HepG2 (cell line): ENCODE measurements at regions not wholly inside any gene's neighbourhood (a gene's known extent, or its start where the extent isn't known, plus 50 kb on each side); places are given as distances from the start of the nearest gene placed in this dataset.

Experiments used
- ATAC-seq: fragments of 200-7000 bp; cut with Tn5 transposase; 3 replicates; pipeline ENCODE4 v1.9.1; 2020; ENCODE audit warnings: mild to moderate bottlenecking, moderate library complexity
- BruUV-seq: library from RNA; stranded (reverse); fragments of 400-500 nt; replicated peaks from 2 replicates; lab custom pipeline; 2021; lab: Mats Ljungman, UMichigan
- CTCF ChIA-PET: fragments of 300-600 bp; formaldehyde crosslinking; extraction: SDS; loops from one replicate; lab custom pipeline; 2021; ENCODE audit warnings: low total read pairs, inconsistent platforms, low intra/inter-chr PET ratio; lab: Yijun Ruan, JAX
- POLR2A ChIA-PET: fragments of 350-600 bp; sonication (Branson Sonifier 250); formaldehyde crosslinking; loops from one replicate; lab custom pipeline; 2020; ENCODE audit warnings: antibody characterized with exemption, inconsistent platforms; lab: Yijun Ruan, JAX
- DNase-seq: peaks from one replicate; pipeline ENCODE4 v3.0.0-alpha.2; 2015; ENCODE audit warnings: low spot score
- FAIRE-seq: peaks from 3 replicates; lab custom pipeline; 2011; peaks lifted over from hg19 to GRCh38; lab: Jason Lieb, UNC
- H2AFZ ChIP-seq: one replicate; pipeline ENCODE4 v1.6.1; 2011; ENCODE audit warnings: low read length, inconsistent platforms
- H3K27ac ChIP-seq: fragments of 300-600 bp; 3 replicates; pipeline ENCODE4 v1.8.0; 2011; ENCODE audit warnings: mixed run types, mild to moderate bottlenecking, mixed read lengths, low read length, inconsistent platforms; ENCODE audit not compliant: insufficient read depth; ENCODE audit errors: extremely low read length
- H3K27me3 ChIP-seq, 2 experiments: fragments of 200-600 bp in 1 of 2; 2 replicates in 1 of 2; 3 replicates in 1 of 2; pipeline versions ENCODE4 v1.6.0 to v1.8.0; 2011; ENCODE audit warnings: low read length in 2 of 2, mild to moderate bottlenecking in 2 of 2, moderate library complexity in 2 of 2, inconsistent platforms in 1 of 2; ENCODE audit not compliant: insufficient read depth in 2 of 2, control insufficient read depth in 1 of 2
- H3K36me3 ChIP-seq, 2 experiments: fragments of 200-600 bp in 1 of 2; replicated peaks in 1 of 2; 2 replicates in 1 of 2; 3 replicates in 1 of 2; pipeline versions ENCODE4 v1.5.1 to v1.8.0; 2011; ENCODE audit warnings: low read length in 2 of 2, inconsistent platforms in 1 of 2; ENCODE audit not compliant: insufficient read depth in 2 of 2, control insufficient read depth in 1 of 2
- H3K4me1 ChIP-seq: 2 replicates; pipeline ENCODE4 v1.5.1; 2012; ENCODE audit warnings: low read length, inconsistent platforms; ENCODE audit not compliant: insufficient read depth
- H3K4me2 ChIP-seq: 2 replicates; pipeline ENCODE4 v1.6.0; 2011; ENCODE audit warnings: low read depth, low read length, inconsistent platforms
- H3K4me3 ChIP-seq, 3 experiments: fragments of 200-600 bp in 1 of 3; sonication (generic), shearing (Covaris generic) in 1 of 3; replicated peaks in 1 of 3; 2 replicates each; pipeline ENCODE4 v1.5.1; 2011 to 2016; ENCODE audit warnings: low read length in 3 of 3, inconsistent platforms in 2 of 3, low read depth in 2 of 3, mild to moderate bottlenecking in 2 of 3, control low read depth in 1 of 3, mixed read lengths in 1 of 3; ENCODE audit not compliant: insufficient read depth in 1 of 3
- H3K79me2 ChIP-seq: one replicate; pipeline ENCODE4 v1.6.1; 2011; ENCODE audit warnings: low read length, inconsistent platforms; ENCODE audit not compliant: insufficient read depth
- H3K9ac ChIP-seq: 2 replicates; pipeline ENCODE4 v1.6.0; 2011; ENCODE audit warnings: mild to moderate bottlenecking, low read depth, low read length, inconsistent platforms; ENCODE audit not compliant: insufficient read depth
- H3K9me3 ChIP-seq: 2 replicates; pipeline ENCODE4 v1.5.1; 2012; ENCODE audit warnings: mild to moderate bottlenecking, low read length
- H4K20me1 ChIP-seq: 2 replicates; pipeline ENCODE4 v1.6.0; 2011; ENCODE audit warnings: inconsistent platforms, mild to moderate bottlenecking, low read length, moderate library complexity; ENCODE audit not compliant: insufficient read depth
- FIP1L1 ChIP-seq: fragments of 200-400 bp; formaldehyde crosslinking; IDR thresholded peaks from 2 replicates; pipeline ENCODE4 v1.6.1; 2018; ENCODE audit warnings: low read depth, mild to moderate bottlenecking, low read length, moderate library complexity, borderline replicate concordance; ENCODE audit not compliant: insufficient read depth
- HOMEZ ChIP-seq: IDR thresholded peaks from 2 replicates; pipeline ENCODE4 v1.6.1; 2016; ENCODE audit warnings: low read depth
- SOX5 ChIP-seq: IDR thresholded peaks from 2 replicates; pipeline ENCODE4 v1.6.1; 2016; ENCODE audit warnings: borderline replicate concordance
- ZNF121 ChIP-seq: sonication (generic); formaldehyde crosslinking; IDR thresholded peaks from 2 replicates; pipeline ENCODE4 v1.5.0; 2020; ENCODE audit warnings: mild to moderate bottlenecking, missing genetic modification reagents
- ZNF276 ChIP-seq: sonication (generic); formaldehyde crosslinking; IDR thresholded peaks from 2 replicates; pipeline ENCODE4 v1.4.0; 2020; ENCODE audit warnings: mild to moderate bottlenecking, low read depth, missing genetic modification reagents
- ZNF749 ChIP-seq: sonication (generic); formaldehyde crosslinking; IDR thresholded peaks from 2 replicates; pipeline ENCODE4 v1.8.0; 2022; ENCODE audit warnings: mild to moderate bottlenecking, missing genetic modification reagents, moderate library complexity, borderline replicate concordance
- ZNF800 ChIP-seq: sonication (generic); formaldehyde crosslinking; IDR thresholded peaks from 2 replicates; pipeline ENCODE4 v1.4.0; 2020; ENCODE audit warnings: missing genetic modification reagents
- WGBS: methylation state at CpG from one replicate; pipeline ENCODE4 v1.1.6; 2017; ENCODE audit warnings: low lambda C conversion rate; 5-methylcytosine and 5-hydroxymethylcytosine counted together
- in situ Hi-C: cut with HindIII; loops from 2 replicates; pipeline ENCODE4 v1.10.0; 2017; ENCODE audit warnings: low pct_unique_long_range_greater_than_20kb; ENCODE audit not compliant: extremely low pct_ligation_motif_present
- intact Hi-C: fragments of 100-400 bp; cut with micrococcal nuclease; formaldehyde crosslinking; loops from one replicate; pipeline ENCODE4 v1.10.0; 2022; ENCODE audit not compliant: unreplicated experiment

GRCh38 chr11:33411751-33412150, 154.6 kb downstream of the HIPK3 start:
- Histone ChIP-seq H4K20me1 (no peaks in the 10 kb centered on the region), H3K9ac (no peak overlapping the region), H3K27me3 (peaks cover 0 to 26% of the 10 kb centered on the region in 2 experiments; a peak in 2 of 5 replicates), H2AFZ (no peak overlapping the region), H3K4me3 (no peak overlapping the region), H3K27ac (no peak overlapping the region), H3K79me2 (no peaks in the 10 kb centered on the region), H3K4me1 (no peaks in the 10 kb centered on the region), H3K4me2 (no peak overlapping the region), H3K9me3 (no peaks in the 10 kb centered on the region), H3K36me3 (no peaks in the 10 kb centered on the region)
- 12% methylated on average over 4 of the region's 4 CpGs for WGBS
- ChIA-PET CTCF (no interaction called here), POLR2A (no interaction called here)
- no TSS peak for BruUV-seq
- ATAC-seq (no peak), DNase-seq (no peak), FAIRE-seq (no peak)
- in situ Hi-C loops (no loop called here), intact Hi-C loops (no loop called here)
- no peak for TF ChIP-seq ZNF749
- no peak for TF ChIP-seq SOX5 (CRISPR knock-in tag)
- no peak for TF ChIP-seq FIP1L1
- TF ChIP-seq HOMEZ (CRISPR knock-in tag) = no peak
- TF ChIP-seq ZNF800 (CRISPR knock-in tag) = no peak
- TF ChIP-seq ZNF276 (CRISPR knock-in tag) = no peak
- no peak for TF ChIP-seq ZNF121 (CRISPR knock-in tag)
